ENCODE measurements at regions not wholly inside any gene's neighbourhood (a gene's known extent, or its start where the extent isn't known, plus 50 kb on each side); places are given as distances from the start of the nearest gene placed in this dataset.
"Not testable (repeated sequence)": the region's sequence is repeated elsewhere in the genome, so short reads cannot be mapped to it uniquely, and the experiment has no call there.

GRCh38 chr5:118552146-118552545 is 436.2 kb downstream of the DTWD2 start:
- no peak for DNase-seq (ENCODE audit: low read depth)

GRCh38 chr5:118551716-118552115 is 436.6 kb downstream of the DTWD2 start:
- DNase-seq (ENCODE audit: low read depth), result no peak

GRCh38 chr5:118551031-118551430 is 437.3 kb downstream of the DTWD2 start:
- DNase-seq (ENCODE audit: low read depth), result no peak

- DNase-seq (ENCODE audit: low read depth), result no peak
Observed at GRCh38 chr5:118548761-118549720, 439.3 kb downstream of the DTWD2 start.

- DNase-seq (ENCODE audit: low read depth), result no peak
Observed at GRCh38 chr5:118545470-118545869, 442.9 kb downstream of the DTWD2 start.

- DNase-seq (ENCODE audit: low read depth), result no peak
Observed at GRCh38 chr5:118544887-118545449, 443.4 kb downstream of the DTWD2 start.

GRCh38 chr5:118533923-118534322 is 454.4 kb downstream of the DTWD2 start:
- DNase-seq (ENCODE audit: low read depth), result no peak

GRCh38 chr5:118533156-118533555 is 455.2 kb downstream of the DTWD2 start:
- no peak for DNase-seq (ENCODE audit: low read depth)

- DNase-seq (ENCODE audit: low read depth), result no peak
Observed at GRCh38 chr5:118531276-118531675, 457.1 kb downstream of the DTWD2 start.

GRCh38 chr5:118529361-118530144 is 458.8 kb downstream of the DTWD2 start:
- DNase-seq (ENCODE audit: low read depth), result no peak

GRCh38 chr5:118522626-118523025 is 465.7 kb downstream of the DTWD2 start:
- no peak for DNase-seq (ENCODE audit: low read depth)

GRCh38 chr5:118520771-118521415 is 467.5 kb downstream of the DTWD2 start:
- DNase-seq (ENCODE audit: low read depth), result no peak

GRCh38 chr5:118519466-118519865 is 468.9 kb downstream of the DTWD2 start:
- no peak for DNase-seq (ENCODE audit: low read depth)

GRCh38 chr5:118518720-118519119 is 469.6 kb downstream of the DTWD2 start:
- DNase-seq (ENCODE audit: low read depth), result no peak

GRCh38 chr5:118511846-118512245 is 476.5 kb downstream of the DTWD2 start:
- no peak for DNase-seq (ENCODE audit: low read depth)

GRCh38 chr5:118506217-118506852 is 482.0 kb downstream of the DTWD2 start:
- no peak for DNase-seq (ENCODE audit: low read depth)

GRCh38 chr5:118502232-118502631 is 486.1 kb downstream of the DTWD2 start:
- not testable (repeated sequence) for DNase-seq (ENCODE audit: low read depth)

GRCh38 chr5:118491351-118491750 is 497.0 kb downstream of the DTWD2 start:
- DNase-seq (ENCODE audit: low read depth), result no peak

- DNase-seq (ENCODE audit: low read depth), result no peak
Observed at GRCh38 chr5:118486647-118487225, 501.6 kb downstream of the DTWD2 start.

- no peak for DNase-seq (ENCODE audit: low read depth)
Observed at GRCh38 chr5:118479285-118479684, 509.1 kb downstream of the DTWD2 start.

- no peak for DNase-seq (ENCODE audit: low read depth)
Observed at GRCh38 chr5:118478852-118479251, 509.5 kb downstream of the DTWD2 start.

Measured in CMK (cell line).